H1 (cell line): ENCODE measurements at regions not wholly inside any gene's neighbourhood (a gene's known extent, or its start where the extent isn't known, plus 50 kb on each side); places are given as distances from the start of the nearest gene placed in this dataset.

Source experiments
- CTCF ChIA-PET: fragments of 300-600 bp; sonication (Branson Sonifier 250); formaldehyde crosslinking; loops from one replicate; lab custom pipeline; 2021; ENCODE audit not compliant: partially characterized antibody; lab: Charles Lee
- POLR2A ChIA-PET: fragments of 300-600 bp; sonication (Branson Sonifier 250); formaldehyde crosslinking; loops from one replicate; lab custom pipeline; 2021; ENCODE audit warnings: inconsistent platforms; ENCODE audit not compliant: partially characterized antibody; lab: Charles Lee
- DNase-seq, 2 experiments: peaks; one replicate each; pipeline versions ENCODE4 v3.0.0 to v3.0.0-alpha.2; 2010 to 2022; ENCODE audit warnings: low spot score in 2 of 2, low read depth in 1 of 2, mixed read lengths in 1 of 2
- FAIRE-seq: peaks from 2 replicates; lab custom pipeline; 2011; peaks lifted over from hg19 to GRCh38; lab: Jason Lieb, UNC
- H2AFZ ChIP-seq: 2 replicates; pipeline ENCODE4 v1.8.1; 2012; ENCODE audit warnings: low read length, inconsistent platforms
- H2AK5ac ChIP-seq: 2 replicates; pipeline ENCODE4 v1.6.1; 2013; ENCODE audit warnings: low read depth, low read length
- H2BK120ac ChIP-seq: replicated peaks from 2 replicates; pipeline ENCODE3; 2013; ENCODE audit warnings: low read depth, low read length, inconsistent platforms
- H2BK12ac ChIP-seq: 2 replicates; pipeline ENCODE4 v1.6.1; 2013; ENCODE audit warnings: low read depth, low read length
- H2BK15ac ChIP-seq: 2 replicates; pipeline ENCODE4 v1.6.1; 2013; ENCODE audit warnings: low read length
- H2BK20ac ChIP-seq: 2 replicates; pipeline ENCODE4 v1.6.1; 2013; ENCODE audit warnings: low read length
- H2BK5ac ChIP-seq: 2 replicates; pipeline ENCODE4 v1.6.1; 2013; ENCODE audit warnings: low read depth, low read length
- H3K14ac ChIP-seq: 2 replicates; pipeline ENCODE4 v1.6.1; 2013; ENCODE audit warnings: inconsistent platforms; ENCODE audit not compliant: insufficient read length
- H3K18ac ChIP-seq: 2 replicates; pipeline ENCODE4 v1.6.1; 2013; ENCODE audit warnings: low read length; ENCODE audit errors: extremely low read depth
- H3K23ac ChIP-seq: 2 replicates; pipeline ENCODE4 v1.6.1; 2013; ENCODE audit warnings: inconsistent platforms; ENCODE audit not compliant: insufficient read length
- H3K23me2 ChIP-seq: 2 replicates; pipeline ENCODE4 v1.6.1; 2013; ENCODE audit warnings: low read depth, low read length
- H3K27ac ChIP-seq: 2 replicates; pipeline ENCODE4 v1.6.1; 2011; ENCODE audit warnings: low read depth, low read length, inconsistent platforms
- H3K27me3 ChIP-seq, 4 experiments: replicated peaks in 1 of 4; 1 replicate in 1 of 4; 2 replicates in 3 of 4; pipeline versions ENCODE4 v1.6.1 to v1.8.1; 2011 to 2013; ENCODE audit warnings: low read length in 3 of 4, mild to moderate bottlenecking in 3 of 4, inconsistent platforms in 2 of 4, mixed read lengths in 2 of 4, moderate library complexity in 1 of 4; ENCODE audit not compliant: control insufficient read depth in 3 of 4, insufficient read depth in 3 of 4; ENCODE audit errors: extremely low read depth in 1 of 4
- H3K36me3 ChIP-seq, 4 experiments: 2 replicates each; pipeline versions ENCODE4 v1.6.1 to v1.8.1; 2011 to 2013; ENCODE audit warnings: mild to moderate bottlenecking in 4 of 4, low read length in 3 of 4, moderate library complexity in 2 of 4, control low read depth in 1 of 4, inconsistent platforms in 1 of 4; ENCODE audit not compliant: insufficient read depth in 4 of 4, control insufficient read depth in 2 of 4
- H3K4ac ChIP-seq: replicated peaks from 2 replicates; pipeline ENCODE3; 2013; ENCODE audit warnings: low read length, low read depth, mixed read lengths, inconsistent platforms; ENCODE audit not compliant: insufficient read length
- H3K4me1 ChIP-seq, 4 experiments: replicated peaks in 1 of 4; 1 replicate in 1 of 4; 2 replicates in 3 of 4; pipeline versions ENCODE4 v1.6.1 to v1.8.1; 2011 to 2013; ENCODE audit warnings: low read length in 3 of 4, inconsistent platforms in 2 of 4, mixed read lengths in 1 of 4; ENCODE audit not compliant: insufficient read depth in 4 of 4, control insufficient read depth in 3 of 4
- H3K4me2 ChIP-seq, 2 experiments: 2 replicates each; pipeline versions ENCODE4 v1.6.1 to v1.8.1; 2011 to 2013; ENCODE audit warnings: low read depth in 2 of 2, low read length in 2 of 2, control low read depth in 1 of 2, inconsistent platforms in 1 of 2, mild to moderate bottlenecking in 1 of 2; ENCODE audit not compliant: insufficient read depth in 1 of 2
- H3K4me3 ChIP-seq, 4 experiments: fragments of 200-600, 300-600 bp in 1 of 4; sonication (generic), shearing (Covaris generic), sonication (Bioruptor Twin) in 1 of 4; 2 replicates each; pipeline versions ENCODE4 v1.5.1 to v1.8.1; 2011 to 2016; ENCODE audit warnings: low read length in 4 of 4, low read depth in 3 of 4, control low read depth in 2 of 4, inconsistent platforms in 2 of 4, mild to moderate bottlenecking in 2 of 4, mixed read lengths in 1 of 4, moderate library complexity in 1 of 4; ENCODE audit not compliant: insufficient read depth in 2 of 4; ENCODE audit errors: extremely low read depth in 1 of 4
- H3K56ac ChIP-seq: replicated peaks from 2 replicates; pipeline ENCODE3; 2013; ENCODE audit warnings: low read depth, mild to moderate bottlenecking, mixed read lengths, low read length, inconsistent platforms; ENCODE audit not compliant: insufficient read length
- H3K79me1 ChIP-seq: 2 replicates; pipeline ENCODE4 v1.6.1; 2013; ENCODE audit warnings: low read depth, low read length, control low read depth
- H3K79me2 ChIP-seq, 2 experiments: 2 replicates each; pipeline versions ENCODE4 v1.6.1 to v1.8.1; 2012 to 2013; ENCODE audit warnings: low read length in 2 of 2, mild to moderate bottlenecking in 2 of 2, inconsistent platforms in 1 of 2; ENCODE audit not compliant: insufficient read depth in 2 of 2, control insufficient read depth in 1 of 2
- H3K9ac ChIP-seq, 4 experiments: replicated peaks in 1 of 4; 1 replicate in 1 of 4; 2 replicates in 3 of 4; pipeline versions ENCODE4 v1.6.1 to v1.8.1; 2011 to 2013; ENCODE audit warnings: low read depth in 3 of 4, low read length in 3 of 4, control low read depth in 2 of 4, mild to moderate bottlenecking in 2 of 4, moderate library complexity in 2 of 4, inconsistent platforms in 1 of 4; ENCODE audit errors: extremely low read depth in 1 of 4
- H3K9me3 ChIP-seq, 2 experiments: 2 replicates each; pipeline versions ENCODE4 v1.6.1 to v1.8.1; 2012 to 2013; ENCODE audit warnings: mild to moderate bottlenecking in 2 of 2, moderate library complexity in 2 of 2, control low read depth in 1 of 2, inconsistent platforms in 1 of 2, low read depth in 1 of 2, low read length in 1 of 2, mixed read lengths in 1 of 2; ENCODE audit not compliant: insufficient read depth in 2 of 2
- H4K20me1 ChIP-seq, 2 experiments: replicated peaks in 1 of 2; 2 replicates each; pipeline versions ENCODE3 to v1.8.1; 2011 to 2013; ENCODE audit warnings: inconsistent platforms in 2 of 2, low read length in 2 of 2, mild to moderate bottlenecking in 1 of 2; ENCODE audit not compliant: insufficient read depth in 2 of 2, control insufficient read depth in 1 of 2
- H4K5ac ChIP-seq: 2 replicates; pipeline ENCODE4 v1.6.1; 2013; ENCODE audit warnings: low read length, low read depth, mixed read lengths, inconsistent platforms; ENCODE audit not compliant: insufficient read length
- H4K8ac ChIP-seq: 2 replicates; pipeline ENCODE4 v1.8.0; 2013; ENCODE audit warnings: mild to moderate bottlenecking, moderate library complexity, low read length, inconsistent platforms; ENCODE audit not compliant: insufficient read depth; ENCODE audit errors: extremely low read depth
- H4K91ac ChIP-seq: replicated peaks from 2 replicates; pipeline ENCODE3; 2013; ENCODE audit warnings: low read length, mixed read lengths, inconsistent platforms; ENCODE audit not compliant: insufficient read length
- BCL11A ChIP-seq, 2 experiments: IDR thresholded peaks; one replicate each; pipeline ENCODE4 v1.6.1; 2011; ENCODE audit warnings: low read depth in 2 of 2, low read length in 2 of 2, mild to moderate bottlenecking in 2 of 2
- WGBS, 2 experiments: shearing (Covaris generic) in 1 of 2; methylation state at CpG; one replicate each; pipeline versions ENCODE4 v1.1.6 to v1.1.7; 2013 to 2015; ENCODE audit warnings: low lambda C conversion rate in 2 of 2, mixed read lengths in 2 of 2, inconsistent platforms in 1 of 2, low coverage in 1 of 2, missing lambda C conversion rate in 1 of 2; ENCODE audit not compliant: insufficient replicate concordance in 2 of 2, insufficient coverage in 1 of 2, insufficient read length in 1 of 2; ENCODE audit errors: extremely low coverage in 1 of 2, missing lambda C conversion rate in 1 of 2; 5-methylcytosine and 5-hydroxymethylcytosine counted together

GRCh38 chrX:45766981-45767501 lies 566.4 kb upstream of the DIPK2B start:
- no peaks in the 10 kb centered on the region; the same call in 1 of the 2 replicates for H3K79me1 ChIP-seq
- H4K8ac ChIP-seq, result no peak overlapping the region
- CTCF ChIA-PET, result interaction anchor here (0.8 kb wide), 1 partner anchor 17 kb away, joined by 3 read pairs; no protein-coding TSS in a partner anchor
- no peak overlapping the region for H2BK15ac ChIP-seq
- H3K18ac ChIP-seq, result no peak overlapping the region
- no peaks in the 10 kb centered on the region for H3K9me3 ChIP-seq
- no peaks in the 10 kb centered on the region for H3K27me3 ChIP-seq
- H2AFZ ChIP-seq, result no peak overlapping the region
- no peak overlapping the region for H2BK120ac ChIP-seq
- peaks cover 5 to 11% of the 10 kb centered on the region in 2 experiments for H4K20me1 ChIP-seq
- H3K4me2 ChIP-seq, result no peak overlapping the region
- no peak overlapping the region for H3K27ac ChIP-seq
- no peak overlapping the region for H2BK5ac ChIP-seq
- H2BK20ac ChIP-seq, result no peak overlapping the region
- H3K56ac ChIP-seq, result no peak overlapping the region
- no peak overlapping the region for H3K4me3 ChIP-seq
- FAIRE-seq (no peak), DNase-seq (no peak)
- peaks cover 0 to under 1% (median 0%) of the 10 kb centered on the region in 4 experiments; a peak in 2 of 7 replicates for H3K4me1 ChIP-seq
- H4K5ac ChIP-seq, result no peak overlapping the region
- H2BK12ac ChIP-seq, result no peak overlapping the region
- no peaks in the 10 kb centered on the region for H3K23me2 ChIP-seq
- peaks cover 0 to 13% (median 2%) of the 10 kb centered on the region in 4 experiments; a peak in 4 of 8 replicates for H3K36me3 ChIP-seq
- WGBS, 2 experiments, result 56% methylated on average over 3 of the region's 3 CpGs; no CpG with 5 or more reads in 1 of the 2 experiments
- H3K14ac ChIP-seq, result no peak overlapping the region
- peaks cover 0 to 90% of the 10 kb centered on the region in 2 experiments; a peak in 3 of 4 replicates for H3K79me2 ChIP-seq
- H4K91ac ChIP-seq, result no peak overlapping the region
- no peak for TF ChIP-seq BCL11A (IDR thresholded peaks at IDR 0.05; ENCODE audit: low read depth in 2 of 2, low read length in 2 of 2)
- no peak overlapping the region for H3K4ac ChIP-seq
- no peak overlapping the region for H2AK5ac ChIP-seq
- POLR2A ChIA-PET, result no interaction called here
- no peak overlapping the region for H3K23ac ChIP-seq
- no peak overlapping the region for H3K9ac ChIP-seq
